GM03348 (cell line): ENCODE measurements at regions not wholly inside any gene's neighbourhood (a gene's known extent, or its start where the extent isn't known, plus 50 kb on each side); places are given as distances from the start of the nearest gene placed in this dataset.

Source experiments
- DNase-seq: peaks from one replicate; pipeline ENCODE4 v3.0.0; 2012; ENCODE audit warnings: low spot score

DNA sequence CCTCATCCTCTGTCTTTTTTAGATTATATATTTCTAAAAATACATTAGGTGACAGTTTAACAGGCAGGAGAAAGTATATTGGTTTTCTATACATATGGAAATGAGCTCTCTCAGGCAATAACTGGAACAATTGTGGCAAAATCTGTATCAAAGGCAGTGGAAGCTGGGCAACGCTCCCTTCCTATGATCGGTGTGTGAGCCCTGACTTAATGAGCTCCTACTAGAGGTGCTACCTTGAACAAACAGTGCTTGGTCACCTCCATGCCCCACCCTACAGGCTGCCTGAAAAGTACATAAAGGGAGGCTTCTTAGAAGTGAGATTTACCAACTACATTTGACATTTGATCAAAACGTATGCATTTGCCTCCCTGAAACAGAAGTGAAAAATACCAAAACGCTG is 185.3 kb downstream of the EFNB2 start:
- no peak for DNase-seq

DNA sequence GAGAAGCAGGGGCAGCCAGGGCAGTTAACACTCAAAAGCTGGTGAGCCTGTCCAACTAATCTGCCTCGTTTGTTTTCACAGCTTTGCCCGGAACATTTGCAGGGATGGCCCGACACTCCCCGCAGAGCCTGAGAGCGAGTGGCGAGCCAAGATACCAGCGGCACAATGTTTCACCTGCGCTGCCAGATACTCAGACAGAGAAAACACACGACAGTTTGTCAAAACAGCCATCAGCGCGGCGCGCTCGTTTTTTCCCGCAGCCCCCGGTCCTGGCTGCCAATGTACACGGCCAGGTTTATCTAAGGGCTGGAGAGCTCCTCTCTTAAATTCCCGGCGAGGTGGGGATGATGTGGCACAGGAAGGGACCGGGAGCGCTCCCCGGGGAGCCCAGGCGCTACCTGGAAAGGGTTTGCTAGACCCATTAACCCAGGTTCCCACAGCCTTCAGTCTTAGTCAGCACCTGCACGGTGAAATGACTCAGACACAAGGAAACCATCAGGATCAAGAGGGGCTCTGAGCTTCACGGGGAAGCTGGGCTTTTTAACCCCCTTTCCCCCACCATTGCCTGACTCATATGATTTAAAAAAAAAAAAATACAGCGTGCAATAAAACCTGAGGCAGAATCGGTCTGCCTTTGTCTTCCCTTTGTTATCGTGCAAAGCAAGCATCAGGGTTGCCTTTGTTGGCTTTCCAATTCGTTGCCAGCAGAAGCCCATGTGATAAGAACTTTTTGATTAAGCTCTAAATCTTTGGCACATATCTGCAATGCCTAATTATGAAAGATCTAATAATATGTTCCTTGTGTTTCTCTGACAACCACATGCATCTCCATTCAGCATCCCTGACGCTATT is 186.2 kb downstream of the EFNB2 start:
- DNase-seq = no peak

DNA sequence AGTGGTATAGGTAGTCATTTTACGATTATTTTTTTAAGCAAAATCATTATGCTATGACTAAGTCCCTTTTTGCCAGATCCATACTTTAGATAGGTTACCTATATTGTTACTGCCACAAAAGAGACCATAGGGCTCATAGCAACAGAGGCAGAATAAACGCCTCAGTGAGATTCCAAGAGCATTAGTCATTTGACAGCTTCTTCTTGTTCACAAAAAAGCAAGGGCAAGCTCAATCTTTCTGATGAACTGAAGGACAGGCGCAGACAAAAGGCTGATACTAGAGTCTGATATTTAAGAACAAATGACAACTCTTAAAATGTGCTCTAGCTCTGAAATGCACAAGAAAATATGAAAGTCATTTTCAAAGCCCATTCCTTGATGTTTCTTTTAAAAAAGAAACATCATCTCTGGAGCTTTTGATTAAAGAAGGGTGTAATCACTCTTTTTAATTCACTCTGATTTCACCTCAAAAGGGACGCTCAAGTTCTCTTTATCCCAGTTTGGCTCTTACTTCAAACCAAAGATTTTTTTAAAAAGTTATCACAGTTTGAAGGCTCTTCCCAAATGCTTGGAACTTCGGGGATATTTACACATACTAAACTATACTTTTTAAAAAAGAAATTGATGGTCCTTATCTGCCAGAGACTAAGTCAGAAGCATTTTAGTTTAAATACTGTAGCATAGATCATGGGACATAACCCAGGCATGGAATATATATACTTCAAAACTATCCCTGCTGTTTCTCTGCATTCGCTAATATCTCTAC is 187.2 kb downstream of the EFNB2 start:
- no peak for DNase-seq

DNA sequence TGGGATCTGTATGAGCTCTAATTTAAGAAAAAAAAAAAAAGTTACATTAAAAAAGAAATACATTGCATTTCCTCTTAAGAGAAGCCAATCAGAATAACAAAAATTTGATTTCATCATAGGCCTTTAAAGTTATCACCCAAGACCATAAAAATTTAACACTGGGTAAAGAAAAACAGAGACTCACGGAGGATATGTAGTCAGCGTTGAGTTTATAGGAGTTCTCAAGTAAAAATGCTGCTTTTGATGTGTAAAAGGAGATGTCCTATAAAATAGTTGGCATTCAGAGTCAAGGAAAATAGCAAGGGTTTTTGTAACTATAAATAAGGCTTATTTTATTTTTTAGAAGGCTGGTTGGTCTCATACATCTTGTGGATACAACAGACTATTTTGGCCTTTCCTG is 191.1 kb downstream of the EFNB2 start:
- no peak for DNase-seq

DNA sequence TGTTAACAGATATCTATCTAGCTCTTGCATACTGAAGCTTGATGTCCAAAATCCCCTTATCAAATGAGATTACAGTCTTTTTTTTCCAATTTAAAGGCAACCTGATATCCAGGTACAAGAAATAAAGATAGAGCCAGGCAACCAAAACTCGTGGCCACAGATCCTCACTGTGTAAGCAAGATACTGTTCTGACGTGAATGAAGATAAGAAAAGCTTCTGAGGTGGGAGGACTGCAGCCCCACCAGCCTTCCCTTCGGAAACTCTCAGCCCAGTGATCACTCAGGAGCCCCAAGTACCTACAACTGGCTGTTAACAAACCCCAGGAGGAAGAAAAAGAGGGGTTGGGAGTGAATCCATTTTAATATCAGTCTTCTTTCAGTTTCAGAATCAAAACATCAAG is 191.6 kb downstream of the EFNB2 start:
- DNase-seq = no peak

DNA sequence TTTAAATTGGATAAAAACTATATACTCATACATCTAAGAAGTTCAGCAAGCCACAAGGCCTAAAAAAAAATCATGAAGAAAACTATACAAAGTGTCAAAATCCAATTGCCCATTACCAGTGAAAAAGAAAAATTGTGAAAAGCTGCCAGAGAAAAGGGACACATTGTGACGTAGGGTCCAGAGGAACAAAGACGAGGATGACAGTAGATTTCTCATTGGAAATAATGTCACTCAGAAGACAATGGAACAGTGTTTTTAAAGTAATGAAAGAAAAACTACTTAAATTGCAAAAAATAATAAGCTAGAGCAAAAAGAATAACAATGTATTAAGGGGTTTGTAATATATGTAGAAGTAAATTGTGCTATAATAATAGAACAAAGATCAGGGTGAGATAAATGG is 195.2 kb downstream of the EFNB2 start:
- no peak for DNase-seq

DNA sequence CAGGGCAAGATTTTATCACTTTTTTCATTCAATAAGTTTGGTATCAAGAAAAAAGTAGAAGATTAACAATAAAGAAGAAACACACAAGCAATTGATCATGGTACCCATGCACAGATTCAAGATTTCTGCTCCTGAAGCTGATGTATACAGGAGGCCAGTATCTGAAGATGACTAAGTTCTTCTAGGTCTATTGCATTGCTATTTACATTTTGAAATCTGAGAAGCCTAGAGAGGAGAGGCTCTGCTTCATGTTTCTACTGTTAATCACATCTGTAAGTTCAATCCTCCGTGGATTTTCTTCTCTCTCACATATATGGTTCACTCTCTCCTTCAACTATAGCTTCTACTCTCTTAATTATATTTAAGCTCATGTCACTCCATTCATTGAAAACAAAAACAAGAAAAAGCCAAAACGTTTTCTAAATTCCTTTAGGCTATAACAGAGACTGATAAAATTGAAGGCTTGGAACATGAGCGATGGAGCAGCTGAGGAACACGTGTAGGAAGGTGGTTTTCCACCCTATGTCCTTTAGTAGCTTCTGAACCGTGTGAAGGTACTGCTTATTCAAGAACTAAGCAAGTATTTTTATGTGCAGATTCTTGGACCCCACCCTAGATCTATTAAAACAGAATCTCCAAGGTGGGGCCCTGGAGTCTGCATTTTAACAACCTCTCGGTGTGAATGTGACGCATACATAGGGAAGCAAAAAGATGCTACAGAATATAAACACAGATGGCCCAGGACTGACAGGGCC is 198.2 kb downstream of the EFNB2 start:
- DNase-seq = no peak

DNA sequence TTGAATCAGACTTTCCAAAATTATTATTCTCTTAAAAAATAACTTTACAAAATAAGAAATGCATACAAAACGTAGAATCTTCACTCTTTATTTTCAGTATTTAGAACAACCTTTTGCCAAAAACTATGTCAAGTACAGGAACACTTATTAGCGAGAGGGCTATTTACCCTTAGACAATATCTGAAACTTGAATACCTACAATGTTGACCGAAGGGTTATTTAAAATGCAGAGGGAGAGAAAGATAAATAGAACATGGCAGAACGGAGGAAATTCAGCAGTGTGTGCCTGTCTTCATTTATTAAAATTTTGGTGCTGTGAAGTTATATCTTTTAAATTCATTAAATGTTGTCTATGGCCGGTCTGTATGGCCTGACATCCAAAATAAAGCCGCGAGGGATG is 198.8 kb downstream of the EFNB2 start:
- no peak for DNase-seq

DNA sequence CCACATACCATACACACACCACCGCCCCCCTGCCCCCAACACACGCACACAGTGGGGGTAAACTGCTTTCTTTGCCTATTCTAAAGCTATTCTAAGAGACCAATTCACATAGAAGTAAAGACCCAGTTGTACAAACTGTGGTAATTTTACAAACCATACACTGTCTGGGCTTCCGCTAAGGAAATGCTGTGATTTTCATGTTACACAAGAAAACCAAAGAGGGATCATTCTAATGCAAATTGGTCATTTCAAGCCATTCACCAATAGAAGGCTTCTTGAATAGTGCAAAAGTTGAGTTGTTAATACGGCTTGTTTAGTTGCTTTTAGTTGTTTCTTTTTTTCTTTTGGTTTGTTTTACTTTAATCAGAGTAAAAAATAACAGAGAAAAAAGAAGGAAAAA is 202.8 kb downstream of the EFNB2 start:
- no peak for DNase-seq

DNA sequence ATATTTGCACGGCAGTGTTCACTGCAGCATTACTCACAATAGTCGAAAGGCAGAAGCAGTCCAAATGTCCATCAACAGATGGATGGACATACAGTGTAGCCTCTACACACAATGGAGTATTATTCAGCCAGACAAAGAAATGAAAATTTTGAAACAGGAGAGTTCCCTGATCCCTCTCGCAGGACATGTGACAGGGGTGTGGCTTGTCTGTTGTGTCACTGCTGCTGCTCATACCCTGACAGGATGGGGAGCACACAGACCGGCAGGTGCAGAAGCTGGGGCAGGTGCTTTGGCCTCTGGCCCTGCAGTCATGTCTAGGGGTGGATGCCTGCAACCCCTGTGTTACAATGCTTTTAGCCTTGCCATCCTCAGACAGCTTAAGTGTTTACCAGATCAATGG is 204.3 kb downstream of the EFNB2 start:
- DNase-seq = no peak

DNA sequence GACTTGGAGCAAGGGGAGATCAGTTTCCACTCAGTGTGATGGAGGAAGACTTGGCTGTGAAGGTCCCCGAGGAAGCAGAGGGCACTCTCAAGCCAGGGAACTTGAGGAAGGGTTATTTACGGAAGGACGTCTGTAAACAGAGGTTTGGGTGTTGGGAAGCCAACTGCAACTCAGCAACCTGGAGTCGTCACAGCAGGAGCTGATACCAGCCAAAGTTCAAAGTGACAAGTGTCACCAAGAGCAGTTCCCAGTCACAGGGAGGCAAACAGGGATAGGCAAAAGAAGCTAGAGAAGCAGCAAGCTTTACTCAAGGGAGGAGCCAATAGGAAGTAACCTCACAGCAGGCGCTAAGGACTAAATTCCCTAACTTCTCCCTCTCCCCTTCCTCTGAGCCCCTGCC is 205.5 kb downstream of the EFNB2 start:
- no peak for DNase-seq

DNA sequence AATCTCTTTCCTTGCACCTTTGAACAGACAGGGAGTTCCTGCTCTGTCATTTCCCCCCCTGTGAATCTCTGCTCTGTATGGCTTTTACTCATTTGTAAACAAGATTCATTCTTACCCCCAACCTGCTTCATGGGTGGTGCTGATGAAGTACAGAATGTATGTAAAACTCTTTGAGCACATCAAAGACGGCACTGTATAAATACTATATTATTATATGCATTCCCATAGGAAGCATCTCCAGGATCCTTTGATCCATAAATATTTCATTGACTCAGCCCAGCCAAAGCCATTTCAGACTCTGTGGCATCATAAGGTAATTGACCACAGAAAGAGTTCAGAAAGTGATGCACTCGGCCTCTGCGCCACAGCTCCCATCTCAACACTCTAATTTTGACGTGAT is 208.7 kb downstream of the EFNB2 start:
- DNase-seq = no peak

DNA sequence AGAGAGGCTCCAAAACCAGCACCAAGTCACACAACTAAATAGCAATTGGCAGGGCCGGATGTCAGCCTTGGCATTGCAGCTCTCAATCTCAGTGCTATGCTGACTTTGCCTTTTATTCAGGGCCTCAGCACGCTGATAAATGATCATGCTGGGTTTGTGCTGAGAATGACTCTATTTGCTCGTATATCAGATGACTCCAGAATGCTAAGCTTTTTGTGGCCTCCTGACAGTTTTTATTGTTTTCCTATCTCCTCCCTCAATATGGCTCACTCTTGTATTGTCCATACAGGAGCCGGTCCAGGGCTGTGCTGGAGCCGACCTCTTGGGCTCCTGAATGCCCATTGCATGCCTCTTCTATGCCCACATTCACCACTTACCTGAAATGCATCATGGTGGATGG is 211.0 kb downstream of the EFNB2 start:
- no peak for DNase-seq

DNA sequence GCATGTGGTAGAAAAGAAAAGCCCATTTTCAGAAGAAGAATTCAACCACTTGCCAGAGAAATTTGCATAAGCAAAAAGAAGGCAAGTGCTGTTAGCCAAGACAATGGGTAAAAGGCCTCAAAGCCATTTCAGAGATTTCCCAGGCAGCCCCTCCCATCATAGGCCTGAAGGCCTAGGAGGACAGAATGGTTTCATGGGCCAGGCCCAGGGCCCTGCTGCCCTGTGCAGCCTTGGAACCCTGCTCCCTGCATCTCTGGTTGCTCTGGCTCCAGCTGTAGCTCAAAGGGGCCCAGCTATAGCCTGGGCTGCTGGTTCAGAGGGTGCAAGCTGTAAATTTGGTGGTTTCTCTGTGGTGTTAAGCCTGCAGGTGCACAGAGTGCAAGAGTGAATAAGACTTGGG is 212.8 kb downstream of the EFNB2 start:
- no peak for DNase-seq

DNA sequence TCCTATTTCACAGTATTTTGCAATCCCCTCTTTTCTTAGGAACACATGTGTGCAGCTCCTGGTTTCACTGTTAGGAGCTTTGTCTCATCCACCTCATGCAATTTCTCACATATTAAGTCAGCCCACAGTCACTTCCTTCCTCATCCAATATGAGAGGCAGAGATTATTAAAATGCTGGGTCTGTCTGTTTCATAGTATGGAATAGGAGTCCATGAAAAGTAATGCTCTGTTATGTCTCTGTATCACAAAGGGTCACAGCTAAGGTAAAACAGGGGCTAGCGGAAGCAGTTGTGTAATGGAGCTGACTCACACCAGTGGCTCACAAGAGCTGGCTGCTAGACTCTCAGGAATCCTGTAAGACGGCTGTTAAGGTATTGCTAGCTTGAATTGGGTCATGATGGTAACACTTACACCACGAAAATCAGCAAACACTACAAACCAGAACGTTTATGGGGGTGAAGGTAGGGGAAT is 216.5 kb downstream of the EFNB2 start:
- peak; percentile 65 for DNase-seq

DNA sequence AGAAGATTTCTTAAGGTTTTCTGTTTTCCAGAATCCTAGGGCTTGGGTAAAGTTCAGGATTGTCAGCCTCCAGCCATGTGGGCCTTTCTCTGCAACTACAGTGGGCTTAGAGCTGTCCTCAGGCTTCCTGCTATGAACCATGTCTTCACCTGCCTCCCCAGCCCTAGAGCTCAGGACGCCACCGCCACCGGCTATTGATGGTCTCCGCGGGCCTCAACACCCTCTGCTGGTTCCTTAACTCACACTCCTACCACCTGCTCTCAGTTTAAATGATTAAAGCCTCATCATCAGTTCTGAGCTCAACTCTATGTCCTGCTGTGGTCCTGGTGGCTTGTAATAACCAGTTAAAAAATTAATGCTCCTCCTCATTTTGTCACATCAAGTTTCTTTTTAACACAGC is 221.0 kb downstream of the EFNB2 start:
- no peak for DNase-seq

DNA sequence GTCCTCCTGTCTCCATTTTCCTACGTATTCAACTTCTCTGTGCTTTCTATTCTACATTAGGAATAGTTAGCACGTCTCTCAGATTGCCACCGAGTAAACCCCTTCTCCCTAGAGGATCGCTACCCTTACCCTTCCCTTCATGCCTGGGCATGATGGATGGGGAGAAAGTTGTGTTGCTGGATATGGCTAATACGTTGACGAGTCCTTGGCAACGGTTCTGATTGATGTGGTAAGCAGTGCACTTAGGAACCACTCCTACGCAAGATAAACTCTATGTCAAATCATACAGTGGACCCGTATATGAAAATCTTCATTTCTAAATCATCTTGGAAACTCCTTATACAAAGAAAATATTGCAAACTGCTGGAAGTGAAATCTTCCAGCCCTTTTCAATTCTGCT is 224.5 kb downstream of the EFNB2 start:
- DNase-seq = no peak

DNA sequence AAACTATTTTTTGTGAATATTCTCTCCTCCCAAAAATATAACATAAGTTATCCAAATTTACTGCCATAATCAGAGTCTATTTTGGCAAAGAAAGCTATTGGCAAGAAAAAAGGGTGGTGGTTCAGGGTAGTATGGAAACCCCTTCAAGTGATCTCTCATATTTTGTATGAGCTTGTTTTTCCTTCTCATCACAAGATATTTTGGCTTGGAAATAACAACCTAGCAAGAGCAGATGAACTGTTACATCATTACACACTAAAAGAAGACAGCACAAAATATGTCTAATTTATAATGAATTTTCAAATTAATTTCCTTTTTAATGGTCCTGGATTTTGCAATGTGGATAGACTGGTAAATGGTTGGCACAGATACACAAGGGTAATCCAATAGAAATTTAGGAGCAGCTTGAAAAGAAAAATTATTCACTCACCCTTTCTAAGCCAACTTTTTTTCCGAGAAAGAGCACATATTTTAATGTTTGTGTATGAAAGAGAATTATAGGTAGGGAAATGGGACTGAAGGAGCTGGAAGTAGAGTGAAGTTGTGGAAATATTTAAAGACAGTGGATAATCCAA is 225.1 kb downstream of the EFNB2 start:
- DNase-seq = no peak

DNA sequence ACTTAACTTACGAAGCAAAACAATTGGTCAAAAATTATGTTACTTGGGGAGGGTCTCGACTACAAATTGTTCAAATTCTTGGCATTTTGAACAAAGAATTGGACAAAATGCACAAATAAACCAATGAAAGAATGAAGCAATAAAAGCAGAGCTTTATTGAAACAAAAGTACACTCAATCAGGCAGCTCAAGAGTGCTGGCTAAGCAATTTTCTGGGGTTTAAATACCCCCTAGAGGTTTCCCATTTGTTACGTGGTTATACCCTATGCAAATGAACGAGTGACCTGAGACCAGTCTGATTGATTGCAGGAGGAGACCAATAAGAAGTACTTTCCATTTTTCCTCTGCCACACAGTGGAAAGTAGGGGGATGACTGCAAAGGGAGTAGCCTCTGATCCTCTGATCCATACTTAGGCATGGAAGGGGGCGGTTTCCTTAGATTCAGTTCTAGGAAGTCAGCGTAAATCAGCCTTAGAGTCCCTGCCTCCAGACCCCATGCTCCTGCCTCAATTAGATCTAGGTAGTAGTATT is 228.6 kb downstream of the EFNB2 start:
- DNase-seq = no peak

DNA sequence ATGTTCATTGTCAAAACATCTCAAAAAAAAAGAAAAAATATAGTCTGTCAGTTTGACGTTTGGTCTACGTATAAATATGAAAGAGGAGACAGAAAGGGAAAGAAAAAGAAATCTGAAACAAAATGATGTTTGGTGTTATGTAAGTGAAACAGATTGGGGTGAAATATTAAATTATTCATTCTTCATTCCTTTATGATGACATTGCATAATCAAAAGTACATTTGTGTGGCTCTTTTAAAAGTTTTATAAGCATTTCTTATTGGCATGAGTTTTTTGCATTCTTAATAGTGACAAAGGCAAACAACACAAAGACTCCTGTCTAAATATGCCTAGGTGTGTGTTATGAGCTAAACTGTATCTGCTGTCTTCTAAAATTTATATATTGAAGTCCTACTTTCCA is 232.6 kb downstream of the EFNB2 start:
- no peak for DNase-seq

DNA sequence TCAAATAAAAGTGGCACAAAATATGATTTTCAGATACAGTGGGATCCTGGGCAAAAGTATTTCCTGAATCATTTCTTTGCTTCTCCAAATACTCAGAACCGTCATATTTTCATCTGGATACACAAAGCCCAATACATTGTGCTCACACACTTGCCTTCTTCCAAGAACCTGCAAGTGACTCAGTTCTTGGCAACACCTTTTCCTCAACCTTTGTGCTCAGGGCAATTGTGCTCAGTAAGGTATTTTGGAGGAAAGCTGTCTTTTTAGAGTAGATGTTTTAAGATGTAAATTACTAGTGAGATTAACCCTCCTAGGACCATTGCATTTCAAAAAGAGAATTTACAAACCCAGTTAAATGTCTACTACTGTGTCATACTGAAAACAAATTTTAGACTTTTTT is 233.5 kb downstream of the EFNB2 start:
- DNase-seq = no peak

DNA sequence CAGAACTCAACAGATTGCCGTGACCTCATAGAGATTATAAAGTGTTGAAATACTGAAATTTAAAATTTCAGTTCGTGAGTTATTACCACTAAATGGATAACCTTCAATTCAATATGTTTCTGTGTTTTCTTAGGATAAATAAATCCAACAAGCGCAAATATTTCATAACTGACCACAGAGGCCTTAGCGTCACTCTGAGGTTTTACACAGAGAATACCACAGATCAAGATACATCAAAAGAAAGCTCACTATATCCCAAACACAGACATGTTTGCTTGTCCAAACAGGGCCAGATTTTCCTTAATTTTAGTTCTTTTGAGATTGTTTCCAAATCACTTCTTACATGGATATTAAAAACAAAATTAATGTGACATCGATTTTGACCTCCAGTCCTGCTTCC is 235.8 kb downstream of the EFNB2 start:
- no peak for DNase-seq
